GM20000 (cell line): ENCODE measurements at regions not wholly inside any gene's neighbourhood (a gene's known extent, or its start where the extent isn't known, plus 50 kb on each side); places are given as distances from the start of the nearest gene placed in this dataset.

Experiments used
- DNase-seq: peaks from one replicate; pipeline ENCODE4 v3.0.0; 2012; ENCODE audit warnings: low spot score
- CTCF ChIP-seq: IDR thresholded peaks from 2 replicates; pipeline ENCODE4 v1.5.1; 2012; ENCODE audit warnings: mild to moderate bottlenecking, control low read depth; ENCODE audit errors: extremely low read depth, missing control alignments

DNA sequence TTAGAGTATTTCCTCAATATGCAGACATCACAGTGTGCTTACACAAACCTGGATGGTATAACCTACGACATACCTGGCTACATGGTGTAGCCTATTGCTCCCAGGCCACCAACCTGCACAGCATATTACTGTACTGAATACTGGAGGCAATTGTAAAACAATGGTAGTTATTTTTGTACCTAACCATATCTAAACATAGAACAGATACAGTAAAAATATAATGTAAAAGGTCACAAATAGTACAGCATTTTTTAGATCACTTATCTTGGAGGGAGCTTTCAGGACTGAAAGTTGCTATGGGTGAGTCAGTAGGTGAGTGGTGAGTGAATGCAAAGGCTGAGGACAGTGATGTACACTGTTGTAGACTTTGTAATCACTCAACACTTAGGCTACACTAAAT lies 492.3 kb downstream of the MRPL39 start:
- no peak for TF ChIP-seq CTCF

GRCh38 chr21:25107708-25108107 lies 499.6 kb downstream of the MRPL39 start:
- no peak for DNase-seq
- no peak for TF ChIP-seq CTCF

More for the DNA sequence above, 492.3 kb downstream of the MRPL39 start:
- DNase-seq, result no peak

DNA sequence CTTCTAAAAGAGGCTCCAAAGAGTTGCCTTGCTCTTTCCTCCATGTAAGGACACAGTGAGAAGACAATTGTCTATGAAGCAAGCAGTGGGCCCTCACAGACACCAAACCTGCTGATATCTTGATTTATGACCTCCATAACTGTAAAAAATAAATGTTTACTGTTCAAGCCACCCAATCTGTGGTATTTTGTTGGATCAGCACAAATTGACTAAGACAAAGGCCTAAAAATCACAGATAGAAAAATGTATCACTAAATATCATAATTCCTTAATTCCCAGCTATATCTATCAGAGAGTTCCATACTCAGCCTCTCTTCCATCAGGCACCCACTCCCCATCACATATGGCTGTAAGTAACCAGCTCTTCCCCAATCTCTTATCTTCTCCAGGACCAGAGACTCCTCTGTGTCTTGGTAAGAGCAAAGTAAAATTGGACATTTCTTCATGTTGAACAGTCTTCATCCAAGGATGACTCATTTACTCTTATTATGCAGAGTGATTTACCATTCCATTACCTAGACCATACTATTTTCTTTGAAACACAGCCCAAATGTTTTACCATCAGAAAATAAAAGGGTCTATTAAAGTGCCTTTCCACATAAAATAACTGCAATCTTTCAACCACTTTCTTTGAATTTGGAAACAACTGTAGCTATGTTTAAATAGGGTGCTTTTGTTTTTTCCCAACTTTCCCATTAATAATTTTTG lies 503.6 kb downstream of the MRPL39 start:
- DNase-seq, result no peak
- no peak for TF ChIP-seq CTCF

- TF ChIP-seq CTCF, result no peak
- DNase-seq, result no peak
Measured at GRCh38 chr21:25097648-25098047, 509.6 kb downstream of the MRPL39 start.

GRCh38 chr21:25094695-25095094 lies 512.6 kb downstream of the MRPL39 start:
- DNase-seq, result no peak

GRCh38 chr21:25092441-25093011 lies 514.8 kb downstream of the MRPL39 start:
- no peak for TF ChIP-seq CTCF
- no peak for DNase-seq

More at GRCh38 chr21:25094695-25095094, 512.6 kb downstream of the MRPL39 start:
- no peak for TF ChIP-seq CTCF

DNA sequence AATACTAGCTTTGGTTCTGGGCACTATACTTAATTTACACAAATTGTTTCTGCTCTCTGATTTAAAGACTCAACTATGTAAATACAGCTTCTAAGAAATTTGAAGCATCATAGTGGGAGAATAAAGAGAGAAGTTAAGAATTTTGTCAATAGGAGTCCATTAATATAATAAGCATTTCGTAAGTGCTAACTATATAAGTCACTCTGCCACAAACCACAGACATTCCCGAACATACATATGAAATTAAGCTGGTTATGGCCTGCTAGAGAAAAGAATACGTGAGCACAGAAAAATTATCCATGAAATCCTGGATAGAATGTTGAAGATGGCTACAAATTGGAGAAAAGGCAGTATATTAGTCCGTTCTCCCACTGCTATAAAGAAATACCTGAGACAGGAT lies 526.2 kb downstream of the MRPL39 start:
- no peak for TF ChIP-seq CTCF
- DNase-seq, result no peak
